ENCODE measurements at regions not wholly inside any gene's neighbourhood (a gene's known extent, or its start where the extent isn't known, plus 50 kb on each side); places are given as distances from the start of the nearest gene placed in this dataset.
"Not testable (repeated sequence)": the region's sequence is repeated elsewhere in the genome, so short reads cannot be mapped to it uniquely, and the experiment has no call there.

DNA sequence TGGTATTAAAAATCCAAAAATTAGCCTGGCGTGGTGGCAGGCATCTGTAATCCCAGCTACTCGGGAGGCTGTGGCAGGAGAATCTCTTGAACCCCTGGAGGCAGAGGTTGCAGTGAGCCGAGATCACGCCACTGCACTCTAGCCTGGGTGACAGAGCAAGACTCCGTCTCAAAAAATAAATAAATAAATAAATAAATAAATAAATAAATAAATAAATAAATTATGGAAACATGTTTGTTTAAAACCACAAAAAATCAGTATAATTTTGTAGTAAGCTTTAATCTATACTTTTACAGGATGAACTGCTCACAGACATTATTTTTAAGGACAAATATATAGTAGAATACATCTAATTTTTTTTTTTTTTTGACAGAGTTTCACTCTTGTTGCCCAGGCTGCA is 521.3 kb upstream of the ATXN7L3B start:
- not testable (repeated sequence) for DNase-seq

- DNase-seq, result no peak
These were observed 518.8 kb upstream of the ATXN7L3B start for GRCh38 chr12:74018849-74019248.

- DNase-seq, result peak in 1 of 5 experiments; percentile 6
These were observed 515.7 kb upstream of the ATXN7L3B start for GRCh38 chr12:74021937-74022336.

DNA sequence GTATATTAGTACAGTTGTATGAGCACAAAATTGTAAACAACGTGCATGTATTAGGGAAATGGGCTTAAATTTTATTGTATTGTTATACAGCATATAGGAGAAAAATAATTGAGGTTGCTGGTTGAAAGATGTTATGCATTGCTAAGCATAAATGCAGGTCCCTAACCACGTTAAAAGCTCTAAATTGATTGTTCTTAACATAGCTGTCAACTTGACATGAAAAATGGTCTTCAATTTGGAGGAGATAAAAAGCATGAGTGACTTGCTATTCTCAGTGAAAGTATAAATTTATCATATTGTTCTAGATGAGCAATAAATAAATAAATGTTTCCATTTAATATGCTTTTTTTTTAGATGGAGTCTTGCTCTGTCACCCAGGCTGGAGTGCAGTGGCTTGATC is 506.6 kb upstream of the ATXN7L3B start:
- no peak for DNase-seq

DNA sequence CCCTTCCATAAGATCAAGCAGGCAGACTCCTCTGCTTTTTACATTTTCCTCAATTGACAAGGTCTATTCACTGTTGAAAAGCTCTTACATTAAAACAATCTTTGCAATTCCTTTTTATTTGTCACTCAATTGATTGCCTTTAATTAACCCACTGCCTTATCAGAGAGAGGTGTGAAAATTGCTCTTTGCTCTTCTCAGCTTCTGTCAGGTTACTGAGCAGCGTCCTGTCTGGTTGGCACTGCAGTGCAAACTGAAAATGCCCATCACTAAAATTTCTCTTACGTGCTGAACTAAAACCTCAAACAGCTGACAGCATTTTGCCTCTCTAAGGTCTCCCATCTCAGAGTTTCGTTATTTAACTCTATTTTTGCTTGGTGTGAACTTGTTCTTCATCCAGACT is 504.1 kb upstream of the ATXN7L3B start:
- no peak for DNase-seq

DNA sequence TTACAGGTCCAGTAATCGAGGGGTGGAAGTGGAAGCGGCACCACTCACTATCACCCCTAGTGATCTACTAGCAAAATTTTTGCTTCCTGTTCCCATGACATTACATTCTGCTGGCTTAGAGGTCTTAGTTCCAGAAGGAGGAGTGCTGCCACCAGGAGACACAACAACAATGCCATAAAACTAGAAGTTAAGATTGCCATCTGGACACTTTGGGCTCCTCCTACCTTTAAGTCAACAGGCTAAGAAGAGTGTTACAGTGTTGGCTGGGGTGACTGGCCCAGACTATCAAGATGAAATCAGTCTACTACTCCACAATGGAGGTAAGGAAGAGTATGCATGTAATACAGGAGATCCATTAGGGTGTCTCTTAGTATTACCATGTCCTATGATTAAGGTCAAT is 498.5 kb upstream of the ATXN7L3B start:
- not testable (repeated sequence) for DNase-seq

GRCh38 chr12:74043343-74043742 is 494.3 kb upstream of the ATXN7L3B start:
- DNase-seq, result no peak

DNA sequence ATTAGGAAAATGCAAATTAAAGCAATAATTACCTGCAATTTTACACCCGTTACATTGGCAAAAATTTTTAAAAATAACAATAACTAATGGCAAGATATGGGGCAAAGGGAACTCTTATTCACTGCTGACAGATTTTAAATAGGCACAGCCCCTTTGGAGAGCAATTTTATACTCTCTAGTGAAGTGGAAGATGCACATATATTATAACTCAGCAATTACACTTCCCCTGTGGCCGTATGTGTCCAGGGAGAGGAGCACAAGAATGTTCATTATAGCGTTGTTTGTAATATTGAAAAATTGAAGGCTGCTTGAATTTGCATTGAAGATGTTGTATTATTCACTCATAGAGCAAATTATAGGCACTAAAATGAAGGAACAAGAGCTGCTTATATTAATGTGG is 488.3 kb upstream of the ATXN7L3B start:
- DNase-seq, result no peak

DNA sequence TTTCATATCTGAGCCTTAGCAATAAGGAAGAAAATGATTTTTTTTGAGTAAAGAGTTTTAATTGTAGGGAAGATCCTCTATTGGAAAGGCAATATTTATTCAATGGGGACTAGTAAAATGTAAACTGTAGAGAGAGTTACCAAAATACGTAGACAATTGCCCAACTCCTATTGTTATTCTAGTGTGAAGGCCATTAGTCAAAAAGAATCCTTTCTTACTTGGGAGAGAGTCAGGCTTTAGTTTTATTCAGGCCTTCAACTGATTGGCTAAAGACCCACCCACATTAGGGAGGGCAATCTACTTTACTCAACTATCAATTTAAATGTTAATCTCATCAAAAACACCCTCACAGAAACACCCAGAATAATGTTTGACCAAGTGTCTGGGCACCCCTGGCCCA is 485.8 kb upstream of the ATXN7L3B start:
- DNase-seq, result no peak

GRCh38 chr12:74066476-74066875 is 471.2 kb upstream of the ATXN7L3B start:
- no peak for DNase-seq

DNA sequence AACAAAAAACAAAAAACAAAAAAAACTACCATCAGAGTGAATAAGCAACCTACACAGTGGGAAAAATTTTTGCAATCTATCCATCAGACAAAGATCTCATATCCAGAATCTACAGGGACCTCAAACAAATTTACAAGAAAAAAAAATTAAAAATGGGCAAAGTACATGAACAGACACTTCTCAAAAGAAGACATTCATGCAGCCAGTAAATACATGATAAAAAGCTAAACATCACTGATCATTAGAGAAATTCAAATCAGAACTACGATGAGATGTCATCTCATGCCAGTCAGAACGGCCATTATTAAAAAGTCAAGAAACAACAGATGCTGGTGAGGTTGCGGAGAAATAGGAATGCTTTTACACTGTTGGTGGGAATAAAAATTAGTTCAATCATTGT is 466.5 kb upstream of the ATXN7L3B start:
- no peak for DNase-seq

DNA sequence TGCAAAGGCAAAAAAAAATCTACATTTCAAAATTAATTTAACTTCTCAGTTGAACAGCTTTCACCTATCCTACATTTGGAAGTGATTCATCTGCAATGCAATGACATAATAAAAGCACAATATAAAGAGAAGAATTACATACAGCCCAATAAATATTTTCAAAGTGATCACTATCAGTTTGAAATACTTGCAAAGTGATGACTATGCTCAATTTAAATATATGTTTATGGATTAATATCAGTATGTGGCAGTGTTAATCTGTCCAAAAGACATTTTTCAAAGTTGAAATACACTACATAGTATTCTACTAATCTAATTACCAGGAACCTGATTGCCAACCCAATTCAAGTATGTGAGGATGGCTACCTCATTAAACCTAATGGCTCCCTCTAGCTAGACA is 460.7 kb upstream of the ATXN7L3B start:
- DNase-seq, result no peak

GRCh38 chr12:74105434-74105833 is 432.2 kb upstream of the ATXN7L3B start:
- DNase-seq, result peak in 1 of 5 experiments; percentile 2

- no peak for DNase-seq
These were observed 428.9 kb upstream of the ATXN7L3B start for GRCh38 chr12:74108729-74109128.

DNA sequence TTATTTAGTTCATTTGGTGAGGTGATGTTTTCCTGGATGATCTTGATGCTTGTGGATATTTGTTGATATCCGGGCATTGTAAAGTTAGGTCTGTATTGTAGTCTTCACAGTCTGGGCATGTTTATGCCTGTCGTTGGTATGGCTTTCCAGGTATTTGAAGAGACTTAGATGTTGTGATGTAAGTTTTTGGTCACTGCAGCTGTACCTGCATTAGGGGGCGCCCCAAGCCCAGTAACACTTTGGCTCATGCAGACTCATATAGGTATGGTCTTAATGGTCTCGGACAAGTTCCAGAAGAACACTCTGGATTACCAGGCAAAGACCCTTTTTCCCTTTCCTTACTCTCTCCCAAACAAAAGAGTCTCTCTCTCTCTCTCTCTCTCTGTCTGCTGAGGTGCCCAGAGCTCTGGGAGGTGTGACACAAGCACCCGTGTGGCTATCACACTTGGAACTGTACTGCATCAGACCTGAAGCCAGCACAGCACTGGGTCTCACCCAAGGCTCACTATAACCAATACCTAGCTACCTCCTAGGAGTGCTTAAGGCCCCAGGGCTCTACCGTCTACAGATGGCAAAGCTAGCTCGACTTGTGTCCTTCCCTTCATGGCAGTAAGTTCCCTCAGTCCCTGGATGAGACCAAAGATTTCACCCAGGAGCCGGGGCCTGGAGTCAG is 425.8 kb upstream of the ATXN7L3B start:
- DNase-seq, result peak in 1 of 5 experiments; percentile 11

DNA sequence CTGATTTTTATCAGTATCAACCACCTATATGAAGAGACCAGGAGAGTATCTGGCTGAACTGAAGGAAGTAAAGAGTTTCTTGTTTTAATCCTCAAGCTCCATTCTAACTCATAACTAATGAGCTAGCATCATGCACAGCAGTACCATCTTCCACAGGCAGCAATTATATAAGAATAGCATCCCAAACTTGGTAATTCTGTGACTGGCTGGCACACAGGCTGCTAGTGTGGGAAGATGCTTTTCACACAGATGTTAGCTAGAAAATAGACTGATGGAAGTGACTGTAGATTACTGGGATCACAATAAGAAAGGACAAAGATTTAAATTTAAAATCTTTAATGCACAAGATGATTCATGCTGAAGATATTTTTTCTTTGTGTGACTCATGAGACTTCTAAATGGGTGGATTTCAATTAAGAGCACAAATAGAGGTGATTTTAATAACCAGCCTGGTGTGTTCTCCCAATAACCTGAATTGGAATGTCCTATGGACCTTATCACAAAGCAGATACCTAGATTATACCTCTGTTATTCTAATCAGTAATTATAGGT is 417.7 kb upstream of the ATXN7L3B start:
- no peak for DNase-seq

DNA sequence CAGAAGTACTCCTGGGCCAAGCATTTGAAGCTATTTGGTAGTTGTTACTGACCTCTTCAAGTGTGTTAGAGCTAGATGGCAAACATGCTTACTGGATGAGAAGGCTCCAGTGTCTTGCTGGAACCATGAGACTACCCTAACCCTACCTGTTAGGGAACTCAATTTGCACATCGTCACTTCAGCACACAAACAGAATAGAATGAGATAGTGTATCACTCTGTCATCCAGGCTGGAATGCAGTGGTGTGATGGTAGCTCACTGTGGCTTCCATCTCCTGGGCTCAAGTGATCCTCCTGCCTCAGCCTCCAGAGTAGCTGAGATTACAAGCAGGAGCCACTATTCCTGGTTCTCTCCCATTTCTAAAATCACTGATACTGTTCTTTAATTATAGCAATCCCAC is 417.0 kb upstream of the ATXN7L3B start:
- DNase-seq, result no peak

- no peak for DNase-seq
These were observed 407.9 kb upstream of the ATXN7L3B start for GRCh38 chr12:74129702-74130101.

DNA sequence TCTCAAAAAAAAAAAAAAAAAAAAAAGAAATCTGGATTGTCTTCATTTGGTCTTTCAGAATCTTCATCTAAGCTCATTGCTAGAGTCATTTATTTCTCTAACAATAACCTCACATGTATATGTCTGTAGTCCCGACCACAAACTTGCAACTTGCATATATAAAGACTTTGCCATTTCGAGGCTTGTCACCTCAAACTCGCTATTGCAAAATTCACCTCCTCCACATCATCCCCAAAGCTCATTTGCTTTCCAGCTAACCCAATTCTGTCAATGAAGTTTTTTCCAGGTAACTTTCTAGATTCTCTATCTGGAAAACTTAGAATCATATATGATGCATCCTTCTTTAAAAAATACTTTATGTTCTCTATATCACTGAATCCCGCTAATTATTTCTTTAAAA is 393.2 kb upstream of the ATXN7L3B start:
- DNase-seq, result no peak

GRCh38 chr12:74145328-74145727 is 392.3 kb upstream of the ATXN7L3B start:
- DNase-seq, result no peak

GRCh38 chr12:74148849-74149248 is 388.8 kb upstream of the ATXN7L3B start:
- DNase-seq, result no peak

- no peak for DNase-seq
These were observed 385.3 kb upstream of the ATXN7L3B start for GRCh38 chr12:74152370-74152769.

- DNase-seq, result no peak
These were observed 371.5 kb upstream of the ATXN7L3B start for GRCh38 chr12:74166096-74166495.

- DNase-seq, result no peak
These were observed 368.0 kb upstream of the ATXN7L3B start for GRCh38 chr12:74169607-74170006.
